ENCODE measurements at regions not wholly inside any gene's neighbourhood (a gene's known extent, or its start where the extent isn't known, plus 50 kb on each side); places are given as distances from the start of the nearest gene placed in this dataset.

GRCh38 chr20:53786445-53787267 lies 193.0 kb upstream of the ZNF217 start:
- TF ChIP-seq POLR2A (IDR thresholded peaks at IDR 0.05; ENCODE audit: low read depth, low read length): no peak
- no peak for TF ChIP-seq POU2F2 (IDR thresholded peaks at IDR 0.05; ENCODE audit: low read depth, low read length)
- no peak for TF ChIP-seq POLR2AphosphoS5 (IDR thresholded peaks at IDR 0.05; ENCODE audit: low read depth, low read length)
- TF ChIP-seq TAF1 (IDR thresholded peaks at IDR 0.05; ENCODE audit: low read depth, low read length): no peak
